ENCODE measurements at regions not wholly inside any gene's neighbourhood (a gene's known extent, or its start where the extent isn't known, plus 50 kb on each side); places are given as distances from the start of the nearest gene placed in this dataset.

DNA sequence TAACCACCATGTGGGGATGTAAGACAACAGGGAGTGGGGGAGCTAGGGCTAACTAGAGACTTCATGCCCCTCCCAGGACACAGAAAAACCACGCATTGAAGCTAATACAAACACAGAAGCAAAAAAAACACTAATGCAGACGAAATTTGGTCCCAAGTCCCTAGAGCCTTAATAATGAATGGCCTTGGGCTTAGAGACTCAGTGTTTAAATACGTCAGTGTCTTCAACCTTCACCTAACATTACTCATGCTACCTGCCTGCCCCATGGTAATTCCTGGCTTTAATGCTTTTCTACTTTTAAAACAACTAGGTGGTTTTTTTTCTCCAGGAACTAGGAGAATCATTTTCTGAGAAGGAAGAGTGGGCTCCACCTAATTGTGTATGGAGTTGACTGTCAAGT lies 64.1 kb upstream of the ITSN2 start:
- no peak for TF ChIP-seq POLR2AphosphoS5 (IDR thresholded peaks at IDR 0.05; ENCODE audit: borderline replicate concordance, low read depth, low read length)
- TF ChIP-seq EZH2 (IDR thresholded peaks at IDR 0.05) = no peak
